H1 (cell line): ENCODE measurements at regions not wholly inside any gene's neighbourhood (a gene's known extent, or its start where the extent isn't known, plus 50 kb on each side); places are given as distances from the start of the nearest gene placed in this dataset.

Source experiments
- CTCF ChIA-PET: fragments of 300-600 bp; sonication (Branson Sonifier 250); formaldehyde crosslinking; loops from one replicate; lab custom pipeline; 2021; ENCODE audit not compliant: partially characterized antibody; lab: Charles Lee
- POLR2A ChIA-PET: fragments of 300-600 bp; sonication (Branson Sonifier 250); formaldehyde crosslinking; loops from one replicate; lab custom pipeline; 2021; ENCODE audit warnings: inconsistent platforms; ENCODE audit not compliant: partially characterized antibody; lab: Charles Lee
- DNase-seq, 2 experiments: peaks; one replicate each; pipeline versions ENCODE4 v3.0.0 to v3.0.0-alpha.2; 2010 to 2022; ENCODE audit warnings: low spot score in 2 of 2, low read depth in 1 of 2, mixed read lengths in 1 of 2
- FAIRE-seq: peaks from 2 replicates; lab custom pipeline; 2011; peaks lifted over from hg19 to GRCh38; lab: Jason Lieb, UNC
- H2AFZ ChIP-seq: 2 replicates; pipeline ENCODE4 v1.8.1; 2012; ENCODE audit warnings: low read length, inconsistent platforms
- H2AK5ac ChIP-seq: 2 replicates; pipeline ENCODE4 v1.6.1; 2013; ENCODE audit warnings: low read depth, low read length
- H2BK120ac ChIP-seq: replicated peaks from 2 replicates; pipeline ENCODE3; 2013; ENCODE audit warnings: low read depth, low read length, inconsistent platforms
- H2BK12ac ChIP-seq: 2 replicates; pipeline ENCODE4 v1.6.1; 2013; ENCODE audit warnings: low read depth, low read length
- H2BK15ac ChIP-seq: 2 replicates; pipeline ENCODE4 v1.6.1; 2013; ENCODE audit warnings: low read length
- H2BK20ac ChIP-seq: 2 replicates; pipeline ENCODE4 v1.6.1; 2013; ENCODE audit warnings: low read length
- H2BK5ac ChIP-seq: 2 replicates; pipeline ENCODE4 v1.6.1; 2013; ENCODE audit warnings: low read depth, low read length
- H3K14ac ChIP-seq: 2 replicates; pipeline ENCODE4 v1.6.1; 2013; ENCODE audit warnings: inconsistent platforms; ENCODE audit not compliant: insufficient read length
- H3K18ac ChIP-seq: 2 replicates; pipeline ENCODE4 v1.6.1; 2013; ENCODE audit warnings: low read length; ENCODE audit errors: extremely low read depth
- H3K23ac ChIP-seq: 2 replicates; pipeline ENCODE4 v1.6.1; 2013; ENCODE audit warnings: inconsistent platforms; ENCODE audit not compliant: insufficient read length
- H3K23me2 ChIP-seq: 2 replicates; pipeline ENCODE4 v1.6.1; 2013; ENCODE audit warnings: low read depth, low read length
- H3K27ac ChIP-seq: 2 replicates; pipeline ENCODE4 v1.6.1; 2011; ENCODE audit warnings: low read depth, low read length, inconsistent platforms
- H3K27me3 ChIP-seq, 4 experiments: replicated peaks in 1 of 4; 1 replicate in 1 of 4; 2 replicates in 3 of 4; pipeline versions ENCODE4 v1.6.1 to v1.8.1; 2011 to 2013; ENCODE audit warnings: low read length in 3 of 4, mild to moderate bottlenecking in 3 of 4, inconsistent platforms in 2 of 4, mixed read lengths in 2 of 4, moderate library complexity in 1 of 4; ENCODE audit not compliant: control insufficient read depth in 3 of 4, insufficient read depth in 3 of 4; ENCODE audit errors: extremely low read depth in 1 of 4
- H3K36me3 ChIP-seq, 4 experiments: 2 replicates each; pipeline versions ENCODE4 v1.6.1 to v1.8.1; 2011 to 2013; ENCODE audit warnings: mild to moderate bottlenecking in 4 of 4, low read length in 3 of 4, moderate library complexity in 2 of 4, control low read depth in 1 of 4, inconsistent platforms in 1 of 4; ENCODE audit not compliant: insufficient read depth in 4 of 4, control insufficient read depth in 2 of 4
- H3K4ac ChIP-seq: replicated peaks from 2 replicates; pipeline ENCODE3; 2013; ENCODE audit warnings: low read length, low read depth, mixed read lengths, inconsistent platforms; ENCODE audit not compliant: insufficient read length
- H3K4me1 ChIP-seq, 4 experiments: replicated peaks in 1 of 4; 1 replicate in 1 of 4; 2 replicates in 3 of 4; pipeline versions ENCODE4 v1.6.1 to v1.8.1; 2011 to 2013; ENCODE audit warnings: low read length in 3 of 4, inconsistent platforms in 2 of 4, mixed read lengths in 1 of 4; ENCODE audit not compliant: insufficient read depth in 4 of 4, control insufficient read depth in 3 of 4
- H3K4me2 ChIP-seq, 2 experiments: 2 replicates each; pipeline versions ENCODE4 v1.6.1 to v1.8.1; 2011 to 2013; ENCODE audit warnings: low read depth in 2 of 2, low read length in 2 of 2, control low read depth in 1 of 2, inconsistent platforms in 1 of 2, mild to moderate bottlenecking in 1 of 2; ENCODE audit not compliant: insufficient read depth in 1 of 2
- H3K4me3 ChIP-seq, 4 experiments: fragments of 200-600, 300-600 bp in 1 of 4; sonication (generic), shearing (Covaris generic), sonication (Bioruptor Twin) in 1 of 4; 2 replicates each; pipeline versions ENCODE4 v1.5.1 to v1.8.1; 2011 to 2016; ENCODE audit warnings: low read length in 4 of 4, low read depth in 3 of 4, control low read depth in 2 of 4, inconsistent platforms in 2 of 4, mild to moderate bottlenecking in 2 of 4, mixed read lengths in 1 of 4, moderate library complexity in 1 of 4; ENCODE audit not compliant: insufficient read depth in 2 of 4; ENCODE audit errors: extremely low read depth in 1 of 4
- H3K56ac ChIP-seq: replicated peaks from 2 replicates; pipeline ENCODE3; 2013; ENCODE audit warnings: low read depth, mild to moderate bottlenecking, mixed read lengths, low read length, inconsistent platforms; ENCODE audit not compliant: insufficient read length
- H3K79me1 ChIP-seq: 2 replicates; pipeline ENCODE4 v1.6.1; 2013; ENCODE audit warnings: low read depth, low read length, control low read depth
- H3K79me2 ChIP-seq, 2 experiments: 2 replicates each; pipeline versions ENCODE4 v1.6.1 to v1.8.1; 2012 to 2013; ENCODE audit warnings: low read length in 2 of 2, mild to moderate bottlenecking in 2 of 2, inconsistent platforms in 1 of 2; ENCODE audit not compliant: insufficient read depth in 2 of 2, control insufficient read depth in 1 of 2
- H3K9ac ChIP-seq, 4 experiments: replicated peaks in 1 of 4; 1 replicate in 1 of 4; 2 replicates in 3 of 4; pipeline versions ENCODE4 v1.6.1 to v1.8.1; 2011 to 2013; ENCODE audit warnings: low read depth in 3 of 4, low read length in 3 of 4, control low read depth in 2 of 4, mild to moderate bottlenecking in 2 of 4, moderate library complexity in 2 of 4, inconsistent platforms in 1 of 4; ENCODE audit errors: extremely low read depth in 1 of 4
- H3K9me3 ChIP-seq, 2 experiments: 2 replicates each; pipeline versions ENCODE4 v1.6.1 to v1.8.1; 2012 to 2013; ENCODE audit warnings: mild to moderate bottlenecking in 2 of 2, moderate library complexity in 2 of 2, control low read depth in 1 of 2, inconsistent platforms in 1 of 2, low read depth in 1 of 2, low read length in 1 of 2, mixed read lengths in 1 of 2; ENCODE audit not compliant: insufficient read depth in 2 of 2
- H4K20me1 ChIP-seq, 2 experiments: replicated peaks in 1 of 2; 2 replicates each; pipeline versions ENCODE3 to v1.8.1; 2011 to 2013; ENCODE audit warnings: inconsistent platforms in 2 of 2, low read length in 2 of 2, mild to moderate bottlenecking in 1 of 2; ENCODE audit not compliant: insufficient read depth in 2 of 2, control insufficient read depth in 1 of 2
- H4K5ac ChIP-seq: 2 replicates; pipeline ENCODE4 v1.6.1; 2013; ENCODE audit warnings: low read length, low read depth, mixed read lengths, inconsistent platforms; ENCODE audit not compliant: insufficient read length
- H4K8ac ChIP-seq: 2 replicates; pipeline ENCODE4 v1.8.0; 2013; ENCODE audit warnings: mild to moderate bottlenecking, moderate library complexity, low read length, inconsistent platforms; ENCODE audit not compliant: insufficient read depth; ENCODE audit errors: extremely low read depth
- H4K91ac ChIP-seq: replicated peaks from 2 replicates; pipeline ENCODE3; 2013; ENCODE audit warnings: low read length, mixed read lengths, inconsistent platforms; ENCODE audit not compliant: insufficient read length
- POU5F1 ChIP-seq: IDR thresholded peaks from 2 replicates; pipeline ENCODE4 v1.6.1; 2011; ENCODE audit warnings: low read depth, mild to moderate bottlenecking, low read length, moderate library complexity
- WGBS, 2 experiments: shearing (Covaris generic) in 1 of 2; methylation state at CpG; one replicate each; pipeline versions ENCODE4 v1.1.6 to v1.1.7; 2013 to 2015; ENCODE audit warnings: low lambda C conversion rate in 2 of 2, mixed read lengths in 2 of 2, inconsistent platforms in 1 of 2, low coverage in 1 of 2, missing lambda C conversion rate in 1 of 2; ENCODE audit not compliant: insufficient replicate concordance in 2 of 2, insufficient coverage in 1 of 2, insufficient read length in 1 of 2; ENCODE audit errors: extremely low coverage in 1 of 2, missing lambda C conversion rate in 1 of 2; 5-methylcytosine and 5-hydroxymethylcytosine counted together

DNA sequence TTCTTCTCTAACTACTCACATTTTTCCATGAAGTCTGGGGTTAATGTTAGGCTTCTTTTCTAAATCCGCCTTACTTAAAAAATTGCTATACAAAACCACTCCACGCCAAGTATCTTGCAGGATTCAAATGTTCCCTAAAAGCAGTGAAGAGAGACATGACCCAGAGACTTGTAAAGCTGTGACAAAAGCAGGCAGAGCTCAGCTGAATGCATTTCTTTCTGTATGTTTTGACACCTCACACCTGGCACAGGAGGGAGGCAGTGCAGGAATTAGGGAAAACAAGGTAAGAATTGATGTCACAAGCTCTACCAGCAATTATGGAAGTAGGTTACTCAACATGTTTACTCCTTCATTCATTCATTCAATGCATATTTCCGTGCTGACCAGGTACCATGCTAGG is 295.0 kb downstream of the RPAP3 start:
- Histone ChIP-seq H4K91ac (no peak overlapping the region), H3K18ac (no peak overlapping the region), H2BK5ac (no peak overlapping the region), H3K9me3 (no peaks in the 10 kb centered on the region), H3K27me3 (no peaks in the 10 kb centered on the region), H3K4ac (no peak overlapping the region), H3K23ac (no peak overlapping the region), H3K79me2 (no peaks in the 10 kb centered on the region), H2BK12ac (no peak overlapping the region), H3K36me3 (no peaks in the 10 kb centered on the region), H4K20me1 (no peaks in the 10 kb centered on the region), H3K4me3 (no peak overlapping the region), H2AK5ac (no peak overlapping the region), H3K79me1 (no peaks in the 10 kb centered on the region), H3K14ac (no peak overlapping the region), H2BK15ac (no peak overlapping the region), H3K4me2 (no peak overlapping the region), H3K23me2 (no peaks in the 10 kb centered on the region), H3K4me1 (no peaks in the 10 kb centered on the region), H4K5ac (no peak overlapping the region), H3K56ac (no peak overlapping the region), H2BK120ac (no peak overlapping the region), H4K8ac (no peak overlapping the region), H2AFZ (no peak overlapping the region), H3K9ac (no peak overlapping the region), H3K27ac (no peak overlapping the region), H2BK20ac (no peak overlapping the region)
- POLR2A ChIA-PET: no interaction called here
- DNase-seq (no peak), FAIRE-seq (no peak)
- 81% methylated on average over 3 of the region's 3 CpGs; no CpG with 5 or more reads in 1 of the 2 experiments for WGBS, 2 experiments
- CTCF ChIA-PET: interaction anchor here (0.5 to 0.9 kb wide), 2 partner anchors 12 to 276 kb away, joined by 3 to 6 read pairs; no protein-coding TSS in a partner anchor
- TF ChIP-seq POU5F1: no peak
